SK-N-MC (cell line): ENCODE measurements at regions not wholly inside any gene's neighbourhood (a gene's known extent, or its start where the extent isn't known, plus 50 kb on each side); places are given as distances from the start of the nearest gene placed in this dataset.

ENCODE experiments used
- DNase-seq: peaks from one replicate; pipeline ENCODE4 v3.0.0-alpha.2; 2011; ENCODE audit warnings: low read depth, low spot score
- H3K27ac ChIP-seq: fragments of 200-600 bp; sonication (generic); 2 replicates; pipeline ENCODE4 v1.5.1; 2016; ENCODE audit warnings: mixed run types
- H3K36me3 ChIP-seq: fragments of 200-600 bp; sonication (generic); 2 replicates; pipeline ENCODE4 v1.6.1; 2017; ENCODE audit warnings: antibody characterized with exemption, low read length, mixed read lengths; ENCODE audit not compliant: insufficient read depth
- H3K4me3 ChIP-seq: fragments of 200-600 bp; sonication (generic); 2 replicates; pipeline ENCODE4 v1.5.1; 2016
- H3K9ac ChIP-seq: fragments of 200-600 bp; sonication (generic); 2 replicates; pipeline ENCODE4 v1.8.0; 2017; ENCODE audit warnings: mixed run types, mixed read lengths; ENCODE audit not compliant: insufficient read length
- H3K9me3 ChIP-seq: fragments of 200-600 bp; sonication (generic); 2 replicates; pipeline ENCODE4 v1.6.1; 2017; ENCODE audit warnings: low read depth, mild to moderate bottlenecking, antibody characterized with exemption, low read length, moderate library complexity, mixed read lengths
- EZH2 ChIP-seq: fragments of 200-600 bp; sonication (generic); IDR thresholded peaks from one replicate; pipeline ENCODE4 v1.6.1; 2017; ENCODE audit warnings: antibody characterized with exemption
- FOXP2 ChIP-seq: optimal IDR thresholded peaks from 2 replicates; pipeline ENCODE3; 2011; ENCODE audit warnings: mild to moderate bottlenecking, moderate library complexity; ENCODE audit not compliant: insufficient read depth; ENCODE audit errors: extremely low read length, control extremely low read depth
- POLR2AphosphoS5 ChIP-seq: IDR thresholded peaks from 2 replicates; pipeline ENCODE4 v1.6.1; 2012; ENCODE audit warnings: mild to moderate bottlenecking, low read depth, low read length, borderline replicate concordance

GRCh38 chr3:72385167-72385566, 463.1 kb downstream of the SHQ1 start:
- H3K9ac ChIP-seq: no peak overlapping the region
- TF ChIP-seq FOXP2: no peak
- no peak for TF ChIP-seq POLR2AphosphoS5
- no peaks in the 10 kb centered on the region for H3K36me3 ChIP-seq
- no peak overlapping the region for H3K4me3 ChIP-seq
- H3K9me3 ChIP-seq: no peaks in the 10 kb centered on the region
- DNase-seq: no peak
- H3K27ac ChIP-seq: no peak overlapping the region

DNA sequence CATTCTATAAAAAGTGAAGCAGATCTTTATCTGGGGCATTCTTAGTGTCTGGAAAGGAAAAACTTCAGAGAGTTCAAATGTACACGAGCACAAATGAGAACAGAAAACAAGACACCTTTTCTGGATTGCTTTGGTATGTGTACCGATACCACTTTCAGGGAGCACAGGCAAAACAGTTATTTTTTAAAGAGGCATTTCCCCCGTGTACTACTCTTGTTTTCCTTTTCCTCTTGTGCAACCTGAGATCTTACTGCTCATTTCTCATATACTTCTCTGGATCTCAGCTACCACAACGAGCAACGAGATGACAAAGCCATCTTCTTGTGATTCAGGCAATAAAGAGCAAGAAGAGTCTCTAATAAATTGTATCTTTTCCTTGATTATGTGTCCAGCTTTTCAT, 463.6 kb downstream of the SHQ1 start:
- no peaks in the 10 kb centered on the region for H3K9me3 ChIP-seq
- TF ChIP-seq EZH2 (no peak), POLR2AphosphoS5 (no peak), FOXP2 (no peak)
- no peak for DNase-seq
- H3K4me3 ChIP-seq: no peak overlapping the region
- H3K27ac ChIP-seq: no peak overlapping the region
- no peak overlapping the region for H3K9ac ChIP-seq
- H3K36me3 ChIP-seq: no peaks in the 10 kb centered on the region

DNA sequence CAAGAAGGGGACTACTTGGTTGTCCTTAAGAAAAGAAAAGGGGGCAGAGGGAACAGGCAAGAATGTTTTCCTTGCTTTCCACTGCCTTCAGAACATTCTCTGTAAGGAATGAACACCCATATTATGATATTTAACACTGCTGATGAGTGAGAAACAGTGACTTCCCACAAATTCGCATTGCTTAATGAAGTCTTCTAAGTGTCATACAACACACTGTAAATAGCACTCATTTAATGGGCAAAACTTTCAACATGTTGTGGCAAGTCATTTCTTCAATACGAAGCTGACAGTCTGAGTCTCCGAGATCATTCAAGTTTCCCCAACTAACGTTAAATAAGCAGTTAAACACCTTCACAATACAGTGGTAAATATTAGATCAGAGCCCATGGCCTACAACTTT, 464.4 kb downstream of the SHQ1 start:
- no peak overlapping the region for H3K4me3 ChIP-seq
- no peak overlapping the region for H3K9ac ChIP-seq
- H3K36me3 ChIP-seq: peaks cover under 1% of the 10 kb centered on the region; the same call in 1 of the 2 replicates
- no peaks in the 10 kb centered on the region for H3K9me3 ChIP-seq
- H3K27ac ChIP-seq: no peak overlapping the region
- no peak for TF ChIP-seq FOXP2
- TF ChIP-seq EZH2: no peak
- TF ChIP-seq POLR2AphosphoS5: no peak
- DNase-seq: no peak

- peaks cover 5% of the 10 kb centered on the region; the same call in 1 of the 2 replicates for H3K36me3 ChIP-seq
- no peak for TF ChIP-seq EZH2
- TF ChIP-seq FOXP2: no peak
- no peak for TF ChIP-seq POLR2AphosphoS5
- no peak overlapping the region for H3K4me3 ChIP-seq
- H3K9me3 ChIP-seq: no peaks in the 10 kb centered on the region
- no peak overlapping the region for H3K9ac ChIP-seq
- DNase-seq: no peak
- H3K27ac ChIP-seq: no peak overlapping the region
These were observed 465.0 kb downstream of the SHQ1 start for GRCh38 chr3:72383230-72383629.

DNA sequence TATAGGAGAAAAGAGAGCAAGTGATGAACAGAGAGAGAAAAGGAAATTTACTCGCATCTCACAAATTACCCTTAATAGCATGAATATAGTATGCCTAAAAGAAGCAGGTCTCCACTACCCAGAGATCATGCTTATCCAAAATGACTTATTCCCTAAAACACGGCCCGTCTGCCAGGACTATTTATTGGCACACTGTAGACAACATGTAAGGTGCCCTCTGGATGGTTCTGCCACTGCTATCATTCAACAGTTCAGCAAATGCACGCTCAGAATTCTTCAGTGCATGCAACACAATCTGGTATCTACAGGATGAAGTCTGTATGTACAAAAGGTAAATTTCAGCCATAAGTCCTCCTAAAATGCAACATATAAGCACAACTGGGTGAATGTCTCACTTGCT, 465.8 kb downstream of the SHQ1 start:
- Histone ChIP-seq H3K27ac (no peak overlapping the region), H3K9ac (no peak overlapping the region), H3K9me3 (no peaks in the 10 kb centered on the region), H3K36me3 (peaks cover 6% of the 10 kb centered on the region; the same call in 1 of the 2 replicates), H3K4me3 (no peak overlapping the region)
- no peak for DNase-seq
- TF ChIP-seq EZH2: no peak
- no peak for TF ChIP-seq POLR2AphosphoS5
- TF ChIP-seq FOXP2: no peak

- H3K9me3 ChIP-seq: no peaks in the 10 kb centered on the region
- no peak overlapping the region for H3K4me3 ChIP-seq
- H3K27ac ChIP-seq: no peak overlapping the region
- H3K9ac ChIP-seq: no peak overlapping the region
- H3K36me3 ChIP-seq: peaks cover 6% of the 10 kb centered on the region; the same call in 1 of the 2 replicates
- TF ChIP-seq POLR2AphosphoS5 (no peak), EZH2 (no peak), FOXP2 (no peak)
- no peak for DNase-seq
These were observed 466.7 kb downstream of the SHQ1 start for GRCh38 chr3:72381584-72381983.

DNA sequence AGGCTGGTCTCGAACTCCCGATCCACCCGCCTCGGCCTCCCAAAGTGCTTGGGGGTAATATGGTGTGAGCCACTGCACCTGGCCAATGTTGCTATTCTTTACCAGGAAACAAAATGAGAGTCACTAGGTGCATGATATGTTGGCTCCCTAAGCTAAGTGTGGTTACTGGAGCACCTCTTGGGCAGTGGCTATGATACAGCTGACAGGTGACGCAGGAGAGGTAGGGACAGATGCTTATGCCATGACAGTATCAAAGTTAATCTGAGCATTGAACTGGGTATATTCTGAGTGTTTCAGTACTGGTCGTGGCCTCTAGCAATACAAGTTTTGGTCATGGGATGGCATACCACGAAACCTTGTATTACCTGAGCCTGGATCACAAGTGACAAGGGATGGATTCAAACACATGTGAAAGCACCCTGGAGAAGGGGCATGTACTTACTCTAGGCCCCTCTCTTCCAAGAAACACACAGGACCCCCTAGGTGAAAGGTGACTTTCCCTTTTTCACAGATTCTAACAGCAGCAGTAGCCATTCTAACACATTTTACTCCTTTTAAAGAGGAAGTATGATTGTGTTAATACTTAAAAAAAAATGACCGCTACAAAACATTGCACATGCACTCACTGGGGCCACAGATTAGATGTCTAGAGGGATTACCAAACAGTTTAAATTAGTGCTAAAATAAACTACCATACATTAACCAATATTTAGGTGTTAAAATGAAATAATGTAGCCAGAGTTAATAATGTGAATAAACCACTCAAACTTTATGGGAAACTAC, 467.3 kb downstream of the SHQ1 start:
- no peak for TF ChIP-seq EZH2
- TF ChIP-seq POLR2AphosphoS5: no peak
- TF ChIP-seq FOXP2: no peak
- DNase-seq: no peak
- no peak overlapping the region for H3K9ac ChIP-seq
- H3K27ac ChIP-seq: no peak overlapping the region
- peaks cover 6% of the 10 kb centered on the region; the same call in 1 of the 2 replicates for H3K36me3 ChIP-seq
- H3K9me3 ChIP-seq: no peaks in the 10 kb centered on the region
- no peak overlapping the region for H3K4me3 ChIP-seq

- no peaks in the 10 kb centered on the region for H3K9me3 ChIP-seq
- no peak for TF ChIP-seq EZH2
- no peak for TF ChIP-seq FOXP2
- TF ChIP-seq POLR2AphosphoS5: no peak
- no peak overlapping the region for H3K4me3 ChIP-seq
- H3K27ac ChIP-seq: no peak overlapping the region
- no peak for DNase-seq
- H3K9ac ChIP-seq: no peak overlapping the region
- peaks cover 6% of the 10 kb centered on the region; the same call in 1 of the 2 replicates for H3K36me3 ChIP-seq
These were observed 468.1 kb downstream of the SHQ1 start for GRCh38 chr3:72380193-72380592.
